Heart left ventricle (tissue), 16 donors: ENCODE measurements at regions not wholly inside any gene's neighbourhood (a gene's known extent, or its start where the extent isn't known, plus 50 kb on each side); places are given as distances from the start of the nearest gene placed in this dataset.

Source experiments
- ATAC-seq, 4 donors: fragments of 200-7000 bp; cut with Tn5 transposase; one replicate each; pipeline ENCODE4 v1.9.1; 2020 to 2022; ENCODE audit warnings: moderate library complexity in 4 of 4, mild to moderate bottlenecking in 3 of 4, moderate number of reproducible peaks in 1 of 4
- DNase-seq, 5 donors: peaks; one replicate each; pipeline ENCODE4 v3.0.0-alpha.2; 2020
- H3K27ac ChIP-seq, 12 donors: fragments of 200-600 bp; sonication (generic) in 4 of 12; one replicate each; pipeline versions ENCODE4 v1.5.0 to v1.8.0; 2016 to 2022; ENCODE audit warnings: mild to moderate bottlenecking in 2 of 12
- H3K27me3 ChIP-seq, 9 donors: fragments of 200-600 bp; sonication (generic) in 2 of 9; one replicate each; pipeline versions ENCODE4 v1.5.1 to v1.8.0; 2016 to 2022; ENCODE audit warnings: mild to moderate bottlenecking in 3 of 9
- H3K36me3 ChIP-seq, 9 donors: fragments of 200-600 bp; sonication (generic) in 2 of 9; one replicate each; pipeline versions ENCODE4 v1.5.0 to v1.8.0; 2018 to 2022; ENCODE audit warnings: mild to moderate bottlenecking in 2 of 9
- H3K4me1 ChIP-seq, 12 donors: fragments of 200-600 bp; sonication (generic) in 4 of 12; one replicate each; pipeline versions ENCODE4 v1.5.0 to v1.8.0; 2016 to 2022; ENCODE audit warnings: mild to moderate bottlenecking in 3 of 12
- H3K4me3 ChIP-seq, 12 donors: fragments of 200-600 bp; sonication (generic) in 4 of 12; one replicate each; pipeline versions ENCODE4 v1.5.0 to v1.8.0; 2017 to 2022; ENCODE audit warnings: mild to moderate bottlenecking in 9 of 12, moderate library complexity in 4 of 12
- H3K9me3 ChIP-seq, 12 donors: fragments of 200-600 bp; sonication (generic) in 4 of 12; one replicate each; pipeline versions ENCODE4 v1.5.0 to v1.8.0; 2016 to 2022; ENCODE audit warnings: mild to moderate bottlenecking in 1 of 12
- POLR2A ChIP-seq, 2 donors: fragments of 450-650 bp; IDR thresholded peaks; one replicate each; pipeline ENCODE4 v1.6.1; 2017; ENCODE audit warnings: antibody characterized with exemption in 2 of 2, mild to moderate bottlenecking in 2 of 2, moderate library complexity in 2 of 2
- WGBS, 4 donors: extraction: QIAGEN DNeasy Blood & Tissue Kit in 2 of 4; methylation state at CpG; one replicate each; pipeline versions ENCODE4 v1.1.5 to v1.1.7; 2013 to 2018; 5-methylcytosine and 5-hydroxymethylcytosine counted together
- intact Hi-C, 10 donors: fragments of 100-400 bp; cut with DNase I; formaldehyde crosslinking; loops; one replicate each; pipeline versions ENCODE4 v1.11.1 to v1.14.2; 2022
- TF ChIP-seq, protein P1 (sequence below), 12 donors: fragments of 200-600 bp; sonication (generic) in 4 of 12; IDR thresholded peaks; one replicate each; pipeline versions ENCODE4 v1.5.0 to v1.8.0; 2018 to 2022; ENCODE audit warnings: antibody characterized with exemption in 12 of 12, mild to moderate bottlenecking in 5 of 12
- donor health status: ischemic (EF 13 %, LVEDD 7.1; RV severe dilation, severe dysfunction).
- donor health status: healthy with polysubstance abuse.
- donor health status: DM: no; HTN: yes; CAD: no.
- donor health status: DM: no; HTN: no; CAD: no.
- donor health status: ischemic (EF 25% LVEDD 6.9; RV normal size, moderate dysfunction).
- donor health status: ischemic (EF 25% LVEDD 5.7; RV mildly dilated, moderate dysfunction).
- donor health status: healthy.
- donor health status: DM: yes; HTN: yes; CAD: no.
- donor health status: ischemic (EF 35%, LVEDD 5.7; RV mildly dilated, moderate dysfunction).
- donor health status: nonischemic (EF 11% LVEDD 7.7; RV severe dilation, severe dysfunction).
- donor health status: DM: yes; HTN: yes; CAD: no.
- donor health status: PGD.
- donor health status: ischemic (EF 29% LVEDD 5.4; RV normal size, mild dysfunction).
- donor health status: nonischemic (EF 23%, LVEDD 6.1; RV moderate dilation, normal function).

DNA sequence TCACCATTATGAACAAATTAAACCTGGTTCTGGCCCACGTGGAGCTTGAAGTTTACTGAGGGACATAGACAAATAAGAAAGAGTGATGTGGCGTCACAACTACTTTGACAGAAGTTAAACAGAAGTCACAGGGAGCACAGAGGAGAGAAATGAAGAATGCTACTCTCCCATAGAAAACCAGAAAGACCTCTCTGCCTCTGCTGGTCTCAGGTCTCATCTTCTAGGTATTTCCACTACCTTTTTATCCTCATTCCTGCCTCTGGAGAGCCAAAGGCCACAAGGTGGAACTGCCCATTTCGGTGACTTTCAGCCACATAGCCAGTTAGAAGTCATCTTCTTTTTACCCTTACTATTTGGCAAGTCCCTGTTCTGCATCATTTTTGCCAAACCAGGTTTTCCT, 170.5 kb downstream of the CAND1 start:
- ATAC-seq (no peak), DNase-seq (no peak)
- no peak for TF ChIP-seq POLR2A (IDR thresholded peaks at IDR 0.05)
- TF ChIP-seq, protein P1, sequence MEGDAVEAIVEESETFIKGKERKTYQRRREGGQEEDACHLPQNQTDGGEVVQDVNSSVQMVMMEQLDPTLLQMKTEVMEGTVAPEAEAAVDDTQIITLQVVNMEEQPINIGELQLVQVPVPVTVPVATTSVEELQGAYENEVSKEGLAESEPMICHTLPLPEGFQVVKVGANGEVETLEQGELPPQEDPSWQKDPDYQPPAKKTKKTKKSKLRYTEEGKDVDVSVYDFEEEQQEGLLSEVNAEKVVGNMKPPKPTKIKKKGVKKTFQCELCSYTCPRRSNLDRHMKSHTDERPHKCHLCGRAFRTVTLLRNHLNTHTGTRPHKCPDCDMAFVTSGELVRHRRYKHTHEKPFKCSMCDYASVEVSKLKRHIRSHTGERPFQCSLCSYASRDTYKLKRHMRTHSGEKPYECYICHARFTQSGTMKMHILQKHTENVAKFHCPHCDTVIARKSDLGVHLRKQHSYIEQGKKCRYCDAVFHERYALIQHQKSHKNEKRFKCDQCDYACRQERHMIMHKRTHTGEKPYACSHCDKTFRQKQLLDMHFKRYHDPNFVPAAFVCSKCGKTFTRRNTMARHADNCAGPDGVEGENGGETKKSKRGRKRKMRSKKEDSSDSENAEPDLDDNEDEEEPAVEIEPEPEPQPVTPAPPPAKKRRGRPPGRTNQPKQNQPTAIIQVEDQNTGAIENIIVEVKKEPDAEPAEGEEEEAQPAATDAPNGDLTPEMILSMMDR (IDR thresholded peaks at IDR 0.05), result no peak
- WGBS, 4 donors, result 93 to 96% (median 94%) methylated on average over 3 of the region's 3 CpGs
- no peaks in the 10 kb centered on the region for H3K36me3 ChIP-seq
- intact Hi-C loops, result loop anchor here in 9 of 10 donors (5.0 to 10.0 kb wide), 6 partner anchors 82 to 503 kb away; partner anchors contain the start of gene DYRK2 (in 6 of the 9)
- no peak overlapping the region for H3K4me3 ChIP-seq
- peaks cover 0 to 30% (median 18%) of the 10 kb centered on the region in 12 donors for H3K4me1 ChIP-seq
- no peaks in the 10 kb centered on the region for H3K27me3 ChIP-seq
- no peak overlapping the region for H3K27ac ChIP-seq
- H3K9me3 ChIP-seq, result no peaks in the 10 kb centered on the region

DNA sequence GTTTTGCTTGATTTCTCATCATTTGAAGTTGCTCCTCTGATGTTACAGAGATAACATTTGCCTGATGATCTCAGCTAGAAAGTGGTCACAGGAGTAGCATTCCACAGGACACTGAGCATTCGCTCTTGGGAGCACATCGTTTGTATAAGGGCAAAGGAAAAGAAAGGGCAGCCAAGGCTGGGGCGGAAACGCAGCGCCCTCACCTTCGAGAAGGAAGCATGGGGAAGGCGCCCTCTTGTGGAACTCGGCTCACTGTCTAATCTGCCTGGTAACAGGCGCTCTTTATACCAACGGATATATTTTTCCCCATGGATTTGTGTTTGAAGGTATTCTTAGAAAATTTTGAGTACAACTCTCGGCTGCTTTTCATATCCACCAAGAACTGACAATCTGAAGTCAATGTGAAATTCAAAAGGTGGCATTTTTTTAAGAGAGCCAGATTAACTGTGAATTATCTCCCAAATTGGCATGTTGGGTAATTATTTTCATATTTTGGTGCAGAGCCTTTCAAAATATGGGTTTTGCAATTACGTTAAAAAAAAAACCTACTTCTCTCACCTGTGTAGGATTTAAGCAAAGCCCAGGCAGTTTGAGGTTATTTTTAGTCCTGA, 172.7 kb downstream of the CAND1 start:
- Histone ChIP-seq H3K27me3 (no peaks in the 10 kb centered on the region), H3K4me3 (peak overlapping the region in 6 of 12 donors; percentile 3 to 49 (median 23)), H3K9me3 (no peaks in the 10 kb centered on the region), H3K27ac (peak overlapping the region in 11 of 12 donors; percentile 3 to 52 (median 33)), H3K4me1 (peaks cover 0 to 18% (median 11%) of the 10 kb centered on the region in 12 donors), H3K36me3 (no peaks in the 10 kb centered on the region)
- TF ChIP-seq POLR2A (IDR thresholded peaks at IDR 0.05), result no peak
- TF ChIP-seq, protein P1 (IDR thresholded peaks at IDR 0.05), result peak; percentile 67 to 92 (median 84)
- DNase-seq (peak; percentile 85 to 92 (median 87)), ATAC-seq (peak; percentile 94 to 98 (median 96))
- WGBS, 4 donors, result 3 to 7% (median 6%) methylated on average over 12 of the region's 12 CpGs
- intact Hi-C loops, result loop anchor here (2.0 to 10.0 kb wide), 7 partner anchors 85 to 500 kb away; partner anchors contain the start of gene DYRK2 (in 6 of the 10)

DNA sequence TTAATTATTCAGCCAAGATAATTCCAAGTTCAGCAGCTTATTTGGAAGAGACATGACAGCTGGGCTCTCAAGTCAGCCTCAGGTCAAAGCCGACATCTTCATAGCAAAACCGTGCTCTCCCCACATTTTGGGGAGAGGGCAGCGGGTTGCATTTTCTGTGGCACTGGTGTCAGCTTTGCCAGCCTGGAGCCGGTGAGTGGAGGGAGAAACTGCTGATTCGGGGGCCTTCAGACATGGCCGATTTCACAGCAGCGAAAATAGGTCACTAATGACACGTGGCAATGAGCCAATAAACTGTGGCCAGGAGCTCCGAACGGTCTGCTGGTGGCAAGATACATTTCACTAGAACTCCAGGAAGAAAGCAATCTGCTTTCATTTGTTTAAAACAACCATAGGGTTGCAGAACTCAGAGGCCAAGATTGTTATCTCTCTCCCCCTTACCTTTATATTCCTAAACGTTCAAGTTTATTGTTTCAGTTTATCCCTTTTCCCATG, 173.2 kb downstream of the CAND1 start:
- Histone ChIP-seq H3K27ac (peak overlapping the region in 9 of 12 donors; percentile 3 to 52 (median 33)), H3K9me3 (no peaks in the 10 kb centered on the region), H3K27me3 (no peaks in the 10 kb centered on the region), H3K4me3 (peak overlapping the region in 6 of 12 donors; percentile 3 to 49 (median 23)), H3K4me1 (peaks cover 0 to 18% (median 11%) of the 10 kb centered on the region in 12 donors), H3K36me3 (no peaks in the 10 kb centered on the region)
- ATAC-seq, result peak; percentile 33 to 73 (median 56)
- intact Hi-C loops, result loop anchor here (2.0 to 10.0 kb wide), 7 partner anchors 85 to 500 kb away; partner anchors contain the start of gene DYRK2 (in 6 of the 10)
- WGBS, 4 donors, result 18 to 27% (median 22%) methylated on average over 11 of the region's 11 CpGs
- DNase-seq, result peak in 4 of 5 donors; percentile 33 to 53 (median 40)
- TF ChIP-seq, protein P1 (IDR thresholded peaks at IDR 0.05), result no peak
- TF ChIP-seq POLR2A (IDR thresholded peaks at IDR 0.05), result no peak

DNA sequence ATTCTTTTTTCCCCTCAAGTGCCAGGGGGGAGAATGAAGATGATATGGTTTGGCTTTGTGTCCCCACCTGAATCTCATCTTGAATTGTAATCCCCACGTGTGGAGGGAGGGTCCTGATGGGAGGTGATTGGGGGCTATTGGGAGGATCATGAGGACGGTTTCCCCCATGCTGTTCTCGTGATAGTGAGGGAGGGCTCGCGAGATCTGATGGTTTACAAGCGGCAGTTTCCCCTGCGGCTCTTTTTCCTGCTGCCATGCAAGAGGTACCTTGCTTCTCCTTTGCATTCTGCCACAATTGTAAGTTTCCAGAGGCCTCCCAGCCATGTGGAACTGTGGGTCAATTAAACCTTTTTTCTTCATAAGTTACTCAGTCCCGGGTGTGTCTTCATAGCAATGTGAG, 173.7 kb downstream of the CAND1 start:
- H3K4me1 ChIP-seq, result peaks cover 0 to 18% (median 11%) of the 10 kb centered on the region in 12 donors
- H3K27me3 ChIP-seq, result no peaks in the 10 kb centered on the region
- WGBS, 4 donors, result 87 to 90% (median 89%) methylated on average over 8 of the region's 8 CpGs
- TF ChIP-seq, protein P1 (IDR thresholded peaks at IDR 0.05), result no peak
- no peak for TF ChIP-seq POLR2A (IDR thresholded peaks at IDR 0.05)
- H3K27ac ChIP-seq, result no peak overlapping the region
- H3K9me3 ChIP-seq, result no peaks in the 10 kb centered on the region
- ATAC-seq, result no peak
- no peak overlapping the region for H3K4me3 ChIP-seq
- DNase-seq, result no peak
- intact Hi-C loops, result loop anchor here (2.0 to 10.0 kb wide), 7 partner anchors 86 to 499 kb away; partner anchors contain the start of gene DYRK2 (in 6 of the 10)
- H3K36me3 ChIP-seq, result no peaks in the 10 kb centered on the region
